Endothelial cell of umbilical vein (primary cell): ENCODE measurements at regions not wholly inside any gene's neighbourhood (a gene's known extent, or its start where the extent isn't known, plus 50 kb on each side); places are given as distances from the start of the nearest gene placed in this dataset.

Experiments
- BruUV-seq: library from RNA; stranded (reverse); fragments of 400-500 nt; replicated peaks from 2 replicates; lab custom pipeline; 2021; lab: Mats Ljungman, UMichigan
- CTCF ChIA-PET: fragments of 300-600, 350-600 bp; sonication (Branson Sonifier 250); formaldehyde crosslinking; loops from one replicate; lab custom pipeline; 2021; ENCODE audit warnings: antibody characterized with exemption, inconsistent platforms; lab: Charles Lee
- POLR2A ChIA-PET: fragments of 300-600, 350-600 bp; sonication (Branson Sonifier 250); formaldehyde crosslinking; loops from one replicate; lab custom pipeline; 2021; ENCODE audit warnings: antibody characterized with exemption, inconsistent platforms; lab: Charles Lee
- DNase-seq: peaks from one replicate; pipeline ENCODE4 v3.0.0-alpha.2; 2011; ENCODE audit warnings: low read depth, low spot score
- FAIRE-seq: peaks from 2 replicates; lab custom pipeline; 2011; peaks lifted over from hg19 to GRCh38; lab: Jason Lieb, UNC
- H2AFZ ChIP-seq: 2 replicates; pipeline ENCODE4 v1.6.0; 2012; ENCODE audit warnings: low read depth, low read length, control low read depth, inconsistent platforms
- H3K27ac ChIP-seq: 2 replicates; pipeline ENCODE4 v1.5.1; 2011; ENCODE audit warnings: low read depth, mild to moderate bottlenecking, control low read depth, low read length, moderate library complexity; ENCODE audit not compliant: insufficient read depth
- H3K27me3 ChIP-seq, 2 experiments: 2 replicates each; pipeline versions ENCODE4 v1.6.0 to v1.6.1; 2011; ENCODE audit warnings: low read length in 2 of 2, mixed read lengths in 1 of 2; ENCODE audit not compliant: control insufficient read depth in 2 of 2, insufficient read depth in 2 of 2
- H3K36me3 ChIP-seq, 2 experiments: 2 replicates in 1 of 2; 3 replicates in 1 of 2; pipeline ENCODE4 v1.5.1; 2011; ENCODE audit warnings: low read length in 2 of 2, mild to moderate bottlenecking in 1 of 2, moderate library complexity in 1 of 2; ENCODE audit not compliant: control insufficient read depth in 2 of 2, insufficient read depth in 2 of 2; ENCODE audit errors: extremely low read depth in 1 of 2
- H3K4me1 ChIP-seq: 3 replicates; pipeline ENCODE4 v1.5.1; 2011; ENCODE audit warnings: mild to moderate bottlenecking, low read length; ENCODE audit not compliant: control insufficient read depth, insufficient read depth; ENCODE audit errors: extremely low read depth
- H3K4me2 ChIP-seq: 2 replicates; pipeline ENCODE4 v1.6.1; 2011; ENCODE audit warnings: low read length, control low read depth, mixed read lengths; ENCODE audit not compliant: insufficient read depth
- H3K4me3 ChIP-seq, 3 experiments: fragments of 200-600 bp in 1 of 3; sonication (generic), shearing (Covaris generic) in 1 of 3; replicated peaks in 1 of 3; 2 replicates each; pipeline ENCODE4 v1.5.1; 2011 to 2016; ENCODE audit warnings: control low read depth in 3 of 3, low read length in 3 of 3, mild to moderate bottlenecking in 2 of 3, inconsistent platforms in 1 of 3, low read depth in 1 of 3, moderate library complexity in 1 of 3; ENCODE audit not compliant: insufficient read depth in 1 of 3
- H3K79me2 ChIP-seq: 2 replicates; pipeline ENCODE4 v1.6.0; 2012; ENCODE audit warnings: low read length, inconsistent platforms; ENCODE audit not compliant: control insufficient read depth, insufficient read depth
- H3K9ac ChIP-seq: replicated peaks from 2 replicates; pipeline ENCODE3; 2011; ENCODE audit warnings: low read length, control low read depth; ENCODE audit not compliant: insufficient read depth; ENCODE audit errors: extremely low read depth
- H3K9me1 ChIP-seq: replicated peaks from 3 replicates; pipeline ENCODE4 v1.6.0; 2011; ENCODE audit warnings: mild to moderate bottlenecking, low read length; ENCODE audit not compliant: control insufficient read depth, insufficient read depth; ENCODE audit errors: extremely low read depth
- H3K9me3 ChIP-seq: replicated peaks from 2 replicates; pipeline ENCODE4 v1.5.1; 2012; ENCODE audit warnings: low read length, inconsistent platforms; ENCODE audit not compliant: control insufficient read depth, insufficient read depth
- H4K20me1 ChIP-seq: replicated peaks from 2 replicates; pipeline ENCODE3; 2011; ENCODE audit warnings: mild to moderate bottlenecking, low read length; ENCODE audit not compliant: control insufficient read depth, insufficient read depth; ENCODE audit errors: extremely low read depth
- EZH2 ChIP-seq: IDR thresholded peaks from 2 replicates; pipeline ENCODE4 v1.6.1; 2012; ENCODE audit warnings: borderline replicate concordance, low read depth, mild to moderate bottlenecking, moderate library complexity, low read length, inconsistent platforms; ENCODE audit not compliant: severe bottlenecking
- JUN ChIP-seq: IDR thresholded peaks from 2 replicates; pipeline ENCODE4 v1.6.1; 2011; ENCODE audit warnings: borderline replicate concordance, low read depth; ENCODE audit not compliant: insufficient read length, insufficient read depth
- MYC ChIP-seq: IDR thresholded peaks from one replicate; pipeline ENCODE4 v1.6.1; 2011; ENCODE audit warnings: mild to moderate bottlenecking, low read depth, low read length
- POLR2A ChIP-seq: IDR thresholded peaks from 2 replicates; pipeline ENCODE4 v1.6.1; 2012; ENCODE audit warnings: low read depth, mild to moderate bottlenecking, control low read depth, low read length
- POLR2AphosphoS5 ChIP-seq: IDR thresholded peaks from 2 replicates; pipeline ENCODE4 v1.6.1; 2012; ENCODE audit warnings: low read depth, mild to moderate bottlenecking, control low read depth, low read length, moderate library complexity; ENCODE audit not compliant: insufficient read depth
- dilution Hi-C: fragments of 300-500 bp; cut with MboI; formaldehyde crosslinking; loops from one replicate; pipeline ENCODE4 v1.15.0; 2019; ENCODE audit warnings: low sequenced_read_pairs; ENCODE audit not compliant: extremely low pct_ligation_motif_present
- intact Hi-C: fragments of 100-400 bp; cut with micrococcal nuclease; formaldehyde crosslinking; loops from one replicate; pipeline ENCODE4 v1.10.0; 2022
- TF ChIP-seq, protein P1 (sequence below): IDR thresholded peaks from 2 replicates; pipeline ENCODE4 v1.6.1; 2011; ENCODE audit not compliant: insufficient read depth, insufficient read length

DNA sequence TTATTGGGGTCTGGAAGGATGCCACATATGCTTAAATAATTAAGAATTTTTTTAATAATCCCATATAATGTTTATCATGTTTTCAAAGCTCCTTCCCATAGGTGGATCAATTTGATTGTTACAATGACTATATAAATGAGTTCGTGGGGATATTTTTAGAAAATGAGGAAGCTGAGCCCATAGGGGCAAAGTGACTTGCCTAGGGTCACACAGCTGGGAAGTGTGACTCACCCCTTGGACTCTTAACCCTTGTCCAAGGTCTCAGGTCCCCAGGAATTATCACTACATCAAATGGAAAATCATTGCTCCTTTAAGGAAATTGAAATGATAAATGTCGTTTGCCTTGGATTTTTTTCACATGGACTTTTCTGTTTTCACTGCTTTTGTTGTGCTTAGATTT is 161.2 kb upstream of the RGMA start:
- no peak overlapping the region for H2AFZ ChIP-seq
- no TSS peak for BruUV-seq
- dilution Hi-C loops (no loop called here), intact Hi-C loops (no loop called here)
- peaks cover 5% of the 10 kb centered on the region for H3K9me3 ChIP-seq
- FAIRE-seq, result no peak
- CTCF ChIA-PET, result no interaction called here
- H3K27ac ChIP-seq, result no peak overlapping the region
- no peak overlapping the region for H3K4me3 ChIP-seq
- H3K36me3 ChIP-seq, result no peaks in the 10 kb centered on the region
- H4K20me1 ChIP-seq, result no peaks in the 10 kb centered on the region
- no peak overlapping the region for H3K9ac ChIP-seq
- no peaks in the 10 kb centered on the region for H3K9me1 ChIP-seq
- DNase-seq, result no peak
- TF ChIP-seq JUN (no peak), EZH2 (no peak), MYC (no peak), POLR2A (no peak), POLR2AphosphoS5 (no peak)
- TF ChIP-seq, protein P1, sequence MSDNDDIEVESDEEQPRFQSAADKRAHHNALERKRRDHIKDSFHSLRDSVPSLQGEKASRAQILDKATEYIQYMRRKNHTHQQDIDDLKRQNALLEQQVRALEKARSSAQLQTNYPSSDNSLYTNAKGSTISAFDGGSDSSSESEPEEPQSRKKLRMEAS, result no peak
- no peak overlapping the region for H3K4me2 ChIP-seq
- POLR2A ChIA-PET, result no interaction called here
- H3K27me3 ChIP-seq, result no peaks in the 10 kb centered on the region
- H3K4me1 ChIP-seq, result no peaks in the 10 kb centered on the region
- no peaks in the 10 kb centered on the region for H3K79me2 ChIP-seq

DNA sequence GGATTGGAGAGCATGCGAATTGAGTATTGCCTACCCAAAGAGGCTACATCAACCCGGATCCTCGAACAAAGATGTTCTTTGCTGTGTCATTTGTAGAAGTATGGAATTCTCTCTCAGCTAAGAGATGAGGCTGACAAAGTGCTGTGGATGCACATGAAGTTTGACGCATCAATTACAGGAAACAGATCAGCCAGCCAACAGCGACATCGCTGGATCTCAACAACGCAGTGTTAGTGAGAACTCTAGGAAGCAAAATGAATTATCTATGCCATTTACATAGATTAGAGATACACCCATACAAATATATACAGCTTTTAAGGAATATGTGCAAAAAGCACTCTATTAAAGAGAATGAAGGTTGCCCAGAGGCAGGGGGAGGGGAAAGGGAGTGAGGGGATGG is 160.6 kb upstream of the RGMA start:
- dilution Hi-C loops, result no loop called here
- TF ChIP-seq EZH2, result no peak
- TF ChIP-seq, protein P1, result no peak
- TF ChIP-seq POLR2A, result no peak
- no peak overlapping the region for H3K9ac ChIP-seq
- H4K20me1 ChIP-seq, result no peaks in the 10 kb centered on the region
- ChIA-PET CTCF (no interaction called here), POLR2A (no interaction called here)
- no peaks in the 10 kb centered on the region for H3K9me1 ChIP-seq
- no peak overlapping the region for H3K27ac ChIP-seq
- H3K4me3 ChIP-seq, result no peak overlapping the region
- H3K4me2 ChIP-seq, result no peak overlapping the region
- DNase-seq (no peak), FAIRE-seq (no peak)
- H3K4me1 ChIP-seq, result no peaks in the 10 kb centered on the region
- no peaks in the 10 kb centered on the region for H3K79me2 ChIP-seq
- H3K27me3 ChIP-seq, result no peaks in the 10 kb centered on the region
- intact Hi-C loops, result no loop called here
- H3K36me3 ChIP-seq, result no peaks in the 10 kb centered on the region
- H3K9me3 ChIP-seq, result peaks cover 5% of the 10 kb centered on the region
- H2AFZ ChIP-seq, result no peak overlapping the region
- no TSS peak for BruUV-seq
